Tibial nerve (tissue), 4 donors: ENCODE measurements at regions not wholly inside any gene's neighbourhood (a gene's known extent, or its start where the extent isn't known, plus 50 kb on each side); places are given as distances from the start of the nearest gene placed in this dataset.

Source experiments
- CTCF ChIP-seq, 5 experiments: fragments of 200-600 bp in 3 of 5; fragments of 450-650 bp in 2 of 5; sonication (generic) in 3 of 5; IDR thresholded peaks; one replicate each; pipeline ENCODE4 v1.5.1; 2016 to 2019; ENCODE audit warnings: antibody characterized with exemption in 5 of 5, mild to moderate bottlenecking in 3 of 5, moderate library complexity in 2 of 5
- EP300 ChIP-seq, 2 donors: sonication (generic); formaldehyde crosslinking; IDR thresholded peaks; one replicate each; pipeline ENCODE4 v1.6.1; 2017; ENCODE audit warnings: antibody characterized with exemption in 2 of 2, mild to moderate bottlenecking in 1 of 2
- POLR2A ChIP-seq, 2 donors: fragments of 450-650 bp; IDR thresholded peaks; one replicate each; pipeline ENCODE4 v1.6.1; 2017; ENCODE audit warnings: antibody characterized with exemption in 2 of 2, mild to moderate bottlenecking in 2 of 2, moderate library complexity in 2 of 2

- TF ChIP-seq CTCF (IDR thresholded peaks at IDR 0.05) (no peak), POLR2A (IDR thresholded peaks at IDR 0.05) (no peak), EP300 (IDR thresholded peaks at IDR 0.05) (no peak)
Measured at GRCh38 chr18:60872434-60872833, 460.8 kb upstream of the CDH20 start.
